Breast epithelium (tissue), 3 donors: ENCODE measurements at regions not wholly inside any gene's neighbourhood (a gene's known extent, or its start where the extent isn't known, plus 50 kb on each side); places are given as distances from the start of the nearest gene placed in this dataset.

Experiments used
- POLR2A ChIP-seq: fragments of 450-650 bp; IDR thresholded peaks from one replicate; pipeline ENCODE4 v1.6.1; 2016; ENCODE audit warnings: antibody characterized with exemption, mild to moderate bottlenecking, moderate library complexity
- POLR2AphosphoS5 ChIP-seq, 3 donors: sonication (generic); formaldehyde crosslinking; IDR thresholded peaks; one replicate each; pipeline ENCODE4 v1.6.1; 2017; ENCODE audit warnings: antibody characterized with exemption in 3 of 3
- TF ChIP-seq, protein P1 (sequence below), 3 donors: fragments of 450-650 bp; IDR thresholded peaks; one replicate each; pipeline ENCODE4 v1.5.1; 2016 to 2017; ENCODE audit warnings: antibody characterized with exemption in 3 of 3, mild to moderate bottlenecking in 3 of 3, moderate library complexity in 3 of 3

DNA sequence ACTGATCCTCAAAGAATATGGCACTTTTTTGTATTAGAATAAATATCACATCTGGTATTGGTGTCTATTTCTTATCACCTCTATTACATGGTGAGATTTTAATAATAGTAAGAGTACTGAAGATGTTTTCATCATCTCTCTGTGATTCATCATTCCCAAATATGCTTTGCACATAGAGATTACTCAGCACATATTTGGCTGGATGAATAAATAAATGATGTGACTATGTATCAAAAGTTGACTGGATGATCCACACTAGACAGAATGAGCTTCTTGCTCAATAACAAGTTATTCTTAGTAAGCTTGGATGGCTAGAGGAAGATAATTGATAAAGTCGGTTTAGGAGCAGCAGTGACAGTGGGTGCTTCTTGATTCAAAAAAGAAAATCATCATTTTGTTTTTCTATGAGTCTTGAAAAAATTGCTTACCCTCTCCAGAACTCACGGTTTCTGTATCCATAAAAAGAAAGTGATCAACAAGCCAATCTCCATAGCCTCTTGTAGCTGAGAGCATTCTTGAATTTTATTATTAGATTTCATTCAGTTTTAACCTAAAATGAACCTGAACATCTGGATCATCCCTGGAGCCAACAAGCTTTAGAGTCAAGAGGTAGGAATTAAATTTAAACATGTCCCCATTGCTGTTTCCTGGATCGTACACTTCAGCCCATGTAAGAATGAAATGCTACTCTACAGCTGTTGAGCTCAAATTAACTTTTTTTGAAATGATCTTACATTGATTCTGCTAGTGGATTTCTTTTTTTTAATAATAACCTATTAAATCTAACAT, 104.8 kb upstream of the OSTN start:
- TF ChIP-seq, protein P1, sequence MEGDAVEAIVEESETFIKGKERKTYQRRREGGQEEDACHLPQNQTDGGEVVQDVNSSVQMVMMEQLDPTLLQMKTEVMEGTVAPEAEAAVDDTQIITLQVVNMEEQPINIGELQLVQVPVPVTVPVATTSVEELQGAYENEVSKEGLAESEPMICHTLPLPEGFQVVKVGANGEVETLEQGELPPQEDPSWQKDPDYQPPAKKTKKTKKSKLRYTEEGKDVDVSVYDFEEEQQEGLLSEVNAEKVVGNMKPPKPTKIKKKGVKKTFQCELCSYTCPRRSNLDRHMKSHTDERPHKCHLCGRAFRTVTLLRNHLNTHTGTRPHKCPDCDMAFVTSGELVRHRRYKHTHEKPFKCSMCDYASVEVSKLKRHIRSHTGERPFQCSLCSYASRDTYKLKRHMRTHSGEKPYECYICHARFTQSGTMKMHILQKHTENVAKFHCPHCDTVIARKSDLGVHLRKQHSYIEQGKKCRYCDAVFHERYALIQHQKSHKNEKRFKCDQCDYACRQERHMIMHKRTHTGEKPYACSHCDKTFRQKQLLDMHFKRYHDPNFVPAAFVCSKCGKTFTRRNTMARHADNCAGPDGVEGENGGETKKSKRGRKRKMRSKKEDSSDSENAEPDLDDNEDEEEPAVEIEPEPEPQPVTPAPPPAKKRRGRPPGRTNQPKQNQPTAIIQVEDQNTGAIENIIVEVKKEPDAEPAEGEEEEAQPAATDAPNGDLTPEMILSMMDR (IDR thresholded peaks at IDR 0.05): no peak
- TF ChIP-seq POLR2AphosphoS5 (IDR thresholded peaks at IDR 0.05) (no peak), POLR2A (no peak)
